Right lobe of liver (tissue), 4 donors: ENCODE measurements at regions not wholly inside any gene's neighbourhood (a gene's known extent, or its start where the extent isn't known, plus 50 kb on each side); places are given as distances from the start of the nearest gene placed in this dataset.

Experiments used
- CTCF ChIP-seq, 4 donors: fragments of 200-600 bp in 3 of 4; fragments of 450-650 bp in 1 of 4; IDR thresholded peaks; one replicate each; pipeline versions ENCODE4 v1.5.1 to v1.8.0; 2016 to 2022; ENCODE audit warnings: antibody characterized with exemption in 4 of 4, mild to moderate bottlenecking in 2 of 4
- POLR2A ChIP-seq: fragments of 450-650 bp; IDR thresholded peaks from one replicate; pipeline ENCODE4 v1.6.1; 2017; ENCODE audit warnings: antibody characterized with exemption, mild to moderate bottlenecking
- donor health status: DM: no; HTN: no; CAD: no.
- donor health status: DM: no; HTN: no; CAD: no.
- donor health status: DM: no; HTN: yes; CAD: no.

GRCh38 chr3:193997228-193998122 lies 138.5 kb upstream of the HES1 start:
- TF ChIP-seq CTCF (IDR thresholded peaks at IDR 0.05) (no peak), POLR2A (no peak)
